ENCODE measurements at regions not wholly inside any gene's neighbourhood (a gene's known extent, or its start where the extent isn't known, plus 50 kb on each side); places are given as distances from the start of the nearest gene placed in this dataset.

GRCh38 chr15:70272565-70273355, 175.0 kb upstream of the TLE3 start:
- no peak overlapping the region for H2AFZ ChIP-seq (ENCODE audit: control insufficient read depth, low read depth, low read length)
- RAD21 ChIA-PET (ENCODE audit: unreplicated experiment), result no interaction called here
- intact Hi-C loops (cut with micrococcal nuclease; ENCODE audit: unreplicated experiment) (no loop called here), in situ Hi-C loops (cut with MboI) (no loop called here)
- no peaks in the 10 kb centered on the region; a peak in 2 of 4 replicates for H3K27me3 ChIP-seq (replicated peaks in 1 of 2; ENCODE audit: control insufficient read depth in 2 of 2, insufficient read depth in 2 of 2, low read length in 1 of 2)
- DNase-seq (ENCODE audit: low read depth, low spot score), result no peak
- SMC1A ChIA-PET (ENCODE audit: uncharacterized antibody, unreplicated experiment), result no interaction called here
- no peaks in the 10 kb centered on the region for H3K9me3 ChIP-seq (replicated peaks; ENCODE audit: control insufficient read depth, insufficient read depth, low read length)
- BruUV-seq (replicated peaks), result no TSS peak
- H3K79me2 ChIP-seq (ENCODE audit: control insufficient read depth, insufficient read depth, low read length), result no peaks in the 10 kb centered on the region
- H3K9ac ChIP-seq (ENCODE audit: control insufficient read depth, insufficient read depth, low read length), result no peak overlapping the region
- no peak for ATAC-seq
- TF ChIP-seq TCF7 (IDR thresholded peaks at IDR 0.05; ENCODE audit: borderline replicate concordance) (no peak), DPF2 (IDR thresholded peaks at IDR 0.05) (no peak), CREM (IDR thresholded peaks at IDR 0.05; ENCODE audit: low read depth) (no peak), EED (IDR thresholded peaks at IDR 0.05; ENCODE audit: low read depth) (no peak), CHD2 (IDR thresholded peaks at IDR 0.05; ENCODE audit: borderline replicate concordance, low read depth, low read length) (no peak), JUNB (IDR thresholded peaks at IDR 0.05) (no peak), SRF (IDR thresholded peaks at IDR 0.05; ENCODE audit: low read depth in 2 of 2, low read length in 2 of 2) (no peak), CEBPB (IDR thresholded peaks at IDR 0.05; ENCODE audit: borderline replicate concordance in 1 of 2, low read depth in 2 of 2, low read length in 2 of 2) (no peak), SREBF1 (IDR thresholded peaks at IDR 0.05; ENCODE audit: low read length) (no peak), ESRRA (IDR thresholded peaks at IDR 0.05; ENCODE audit: low read length) (no peak), FOS (IDR thresholded peaks at IDR 0.05; ENCODE audit: borderline replicate concordance, extremely low read depth, insufficient read length) (no peak), SMC3 (IDR thresholded peaks at IDR 0.05; ENCODE audit: borderline replicate concordance, low read length) (no peak), NFYB (IDR thresholded peaks at IDR 0.05; ENCODE audit: insufficient read depth, low read depth, low read length) (no peak), ZNF687 (IDR thresholded peaks at IDR 0.05) (no peak), ZBED1 (IDR thresholded peaks at IDR 0.05; ENCODE audit: borderline replicate concordance) (no peak), SMARCA5 (IDR thresholded peaks at IDR 0.05) (no peak), JUND (IDR thresholded peaks at IDR 0.05; ENCODE audit: low read depth, low read length) (no peak), CHD4 (IDR thresholded peaks at IDR 0.05) (no peak)
- POLR2A ChIA-PET, result no interaction called here
- whole genome bisulfite sequencing (ENCODE audit: insufficient coverage, insufficient replicate concordance, low lambda C conversion rate, missing lambda C conversion rate), result 87% methylated on average over 10 of the region's 10 CpGs
- H3K4me1 ChIP-seq (ENCODE audit: control insufficient read depth, insufficient read depth, low read length), result peaks cover 7% of the 10 kb centered on the region
- no peak for FAIRE-seq
- no peak overlapping the region for H3K27ac ChIP-seq (ENCODE audit: control insufficient read depth, insufficient read depth)
- H3K4me3 ChIP-seq, result no peak overlapping the region
- no peak overlapping the region for H3K4me2 ChIP-seq (ENCODE audit: control insufficient read depth, insufficient read depth)
- CTCF ChIA-PET, result no interaction called here
- no peaks in the 10 kb centered on the region for H4K20me1 ChIP-seq (ENCODE audit: control insufficient read depth, insufficient read depth)
- no peaks in the 10 kb centered on the region for H3K36me3 ChIP-seq (ENCODE audit: control insufficient read depth in 2 of 2, insufficient read depth in 2 of 2, low read length in 1 of 2)
